Gastrocnemius medialis (tissue), 4 donors: ENCODE measurements at regions not wholly inside any gene's neighbourhood (a gene's known extent, or its start where the extent isn't known, plus 50 kb on each side); places are given as distances from the start of the nearest gene placed in this dataset.

Experiments
- CTCF ChIP-seq, 5 experiments: fragments of 450-650 bp in 3 of 5; fragments of 200-600 bp in 2 of 5; sonication (generic) in 2 of 5; IDR thresholded peaks in 4 of 5; conservative IDR thresholded peaks in 1 of 5; 1 replicate in 4 of 5; 2 replicates in 1 of 5; pipeline ENCODE4 v1.5.1; 2016 to 2019; ENCODE audit warnings: antibody characterized with exemption in 5 of 5, mild to moderate bottlenecking in 3 of 5, moderate library complexity in 3 of 5
- POLR2A ChIP-seq, 2 donors: fragments of 450-650 bp; IDR thresholded peaks; one replicate each; pipeline ENCODE4 v1.6.1; 2017; ENCODE audit warnings: antibody characterized with exemption in 2 of 2, mild to moderate bottlenecking in 2 of 2, moderate library complexity in 2 of 2

GRCh38 chr5:87756951-87757350 lies 344.2 kb upstream of the CCNH start:
- TF ChIP-seq CTCF (IDR thresholded peaks at IDR 0.05 in 4 of 5, conservative IDR thresholded peaks at IDR 0.05 in 1 of 5) = no peak
- TF ChIP-seq POLR2A (IDR thresholded peaks at IDR 0.05) = no peak
